GM18870 (cell line): ENCODE measurements at regions not wholly inside any gene's neighbourhood (a gene's known extent, or its start where the extent isn't known, plus 50 kb on each side); places are given as distances from the start of the nearest gene placed in this dataset.

Experiments used
- ATAC-seq: cut with Tn5 transposase; IDR thresholded peaks from one replicate; pipeline ENCODE4 v1.9.1; 2021; ENCODE audit warnings: moderate library complexity; ENCODE audit not compliant: unreplicated experiment

- ATAC-seq: no peak
Observed at GRCh38 chr10:36147529-36147928, 505.4 kb upstream of the FZD8 start.

- no peak for ATAC-seq
Observed at GRCh38 chr10:36141856-36142560, 499.9 kb upstream of the FZD8 start.

GRCh38 chr10:36129051-36129450 lies 487.0 kb upstream of the FZD8 start:
- ATAC-seq: no peak

GRCh38 chr10:36126076-36126475 lies 484.0 kb upstream of the FZD8 start:
- ATAC-seq: no peak

- ATAC-seq: no peak
Observed at GRCh38 chr10:36119455-36119854, 477.4 kb upstream of the FZD8 start.

GRCh38 chr10:36118314-36118713 lies 476.2 kb upstream of the FZD8 start:
- ATAC-seq: no peak

GRCh38 chr10:36117890-36118289 lies 475.8 kb upstream of the FZD8 start:
- ATAC-seq: no peak

GRCh38 chr10:36117231-36117630 lies 475.1 kb upstream of the FZD8 start:
- no peak for ATAC-seq

GRCh38 chr10:36116731-36117130 lies 474.6 kb upstream of the FZD8 start:
- no peak for ATAC-seq

- no peak for ATAC-seq
Observed at GRCh38 chr10:36116040-36116439, 473.9 kb upstream of the FZD8 start.

- no peak for ATAC-seq
Observed at GRCh38 chr10:36115364-36115763, 473.3 kb upstream of the FZD8 start.

GRCh38 chr10:36114913-36115312 lies 472.8 kb upstream of the FZD8 start:
- no peak for ATAC-seq

- no peak for ATAC-seq
Observed at GRCh38 chr10:36114141-36114540, 472.0 kb upstream of the FZD8 start.

GRCh38 chr10:36111676-36112075 lies 469.6 kb upstream of the FZD8 start:
- no peak for ATAC-seq

GRCh38 chr10:36110097-36110496 lies 468.0 kb upstream of the FZD8 start:
- ATAC-seq: no peak

GRCh38 chr10:36109399-36110023 lies 467.4 kb upstream of the FZD8 start:
- no peak for ATAC-seq

- no peak for ATAC-seq
Observed at GRCh38 chr10:36097696-36098095, 455.6 kb upstream of the FZD8 start.

- ATAC-seq: no peak
Observed at GRCh38 chr10:36096576-36096975, 454.5 kb upstream of the FZD8 start.

- ATAC-seq: no peak
Observed at GRCh38 chr10:36094096-36094495, 452.0 kb upstream of the FZD8 start.

- no peak for ATAC-seq
Observed at GRCh38 chr10:36092116-36092515, 450.0 kb upstream of the FZD8 start.

GRCh38 chr10:36091007-36091406 lies 448.9 kb upstream of the FZD8 start:
- no peak for ATAC-seq

- peak; percentile 54 for ATAC-seq
Observed at GRCh38 chr10:36089790-36090440, 447.8 kb upstream of the FZD8 start.
